SK-N-SH (cell line): ENCODE measurements at regions not wholly inside any gene's neighbourhood (a gene's known extent, or its start where the extent isn't known, plus 50 kb on each side); places are given as distances from the start of the nearest gene placed in this dataset.

ENCODE experiments used
- CTCF ChIA-PET: fragments of 300-600, 350-600 bp; formaldehyde crosslinking; extraction: SDS; loops from one replicate; lab custom pipeline; 2021; lab: Yijun Ruan, JAX
- POLR2A ChIA-PET: fragments of 350-600 bp; sonication (Branson Sonifier 250); formaldehyde crosslinking; extraction: SDS; loops from one replicate; lab custom pipeline; 2020; ENCODE audit warnings: antibody characterized with exemption, inconsistent platforms; lab: Yijun Ruan, JAX
- DNase-seq: peaks from one replicate; pipeline ENCODE4 v3.0.0; 2012
- H2AFZ ChIP-seq: fragments of 200-600 bp; sonication (generic); 2 replicates; pipeline ENCODE4 v1.8.1; 2016; ENCODE audit warnings: antibody characterized with exemption, mild to moderate bottlenecking, low read depth
- H3F3A ChIP-seq: fragments of 200-600 bp; sonication (generic); replicated peaks from 2 replicates; pipeline ENCODE3; 2016; ENCODE audit warnings: antibody characterized with exemption, mild to moderate bottlenecking; ENCODE audit not compliant: insufficient read depth
- H3K27ac ChIP-seq, 2 experiments: fragments of 200-500 bp in 1 of 2; fragments of 200-600 bp in 1 of 2; sonication (Bioruptor generic) in 1 of 2; sonication (generic), shearing (Covaris generic) in 1 of 2; 2 replicates each; pipeline versions ENCODE4 v1.5.1 to v1.6.1; 2014 to 2016; ENCODE audit warnings: low read depth in 2 of 2, inconsistent platforms in 1 of 2, low read length in 1 of 2, mild to moderate bottlenecking in 1 of 2, mixed read lengths in 1 of 2
- H3K27me3 ChIP-seq: fragments of 200-600 bp; sonication (generic), shearing (Covaris generic); 2 replicates; pipeline ENCODE4 v1.6.1; 2016; ENCODE audit warnings: mixed run types; ENCODE audit not compliant: insufficient read depth
- H3K36me3 ChIP-seq, 2 experiments: fragments of 200-500 bp in 1 of 2; fragments of 200-600 bp in 1 of 2; sonication (Bioruptor generic) in 1 of 2; sonication (generic) in 1 of 2; replicated peaks in 1 of 2; 2 replicates each; pipeline versions ENCODE3 to v1.5.1; 2014 to 2016; ENCODE audit warnings: low read length in 1 of 2, mild to moderate bottlenecking in 1 of 2; ENCODE audit not compliant: insufficient read depth in 2 of 2, control insufficient read depth in 1 of 2
- H3K4me1 ChIP-seq, 2 experiments: fragments of 200-500 bp in 1 of 2; fragments of 200-600 bp in 1 of 2; sonication (Bioruptor generic) in 1 of 2; sonication (generic), shearing (Covaris generic) in 1 of 2; 2 replicates each; pipeline versions ENCODE4 v1.5.1 to v1.6.1; 2014 to 2016; ENCODE audit warnings: low read depth in 1 of 2, low read length in 1 of 2, mixed run types in 1 of 2; ENCODE audit not compliant: insufficient read depth in 2 of 2, control insufficient read depth in 1 of 2
- H3K4me2 ChIP-seq: fragments of 200-600 bp; sonication (generic), shearing (Covaris generic); 2 replicates; pipeline ENCODE4 v1.6.1; 2017; ENCODE audit warnings: mixed run types
- H3K4me3 ChIP-seq, 2 experiments: fragments of 200-500 bp in 1 of 2; fragments of 200-600 bp in 1 of 2; sonication (Bioruptor generic) in 1 of 2; sonication (generic), shearing (Covaris generic) in 1 of 2; 2 replicates each; pipeline versions ENCODE4 v1.5.1 to v1.8.1; 2014 to 2016; ENCODE audit warnings: low read depth in 2 of 2, inconsistent platforms in 1 of 2, low read length in 1 of 2, mild to moderate bottlenecking in 1 of 2, mixed read lengths in 1 of 2, moderate library complexity in 1 of 2
- H3K79me2 ChIP-seq: fragments of 200-600 bp; sonication (generic); 2 replicates; pipeline ENCODE4 v1.8.1; 2017; ENCODE audit warnings: mild to moderate bottlenecking; ENCODE audit not compliant: insufficient read depth
- H3K9ac ChIP-seq: fragments of 200-600 bp; sonication (generic); 2 replicates; pipeline ENCODE4 v1.6.1; 2017; ENCODE audit warnings: mixed run types
- H3K9me2 ChIP-seq: fragments of 200-600 bp; sonication (generic); 2 replicates; pipeline ENCODE4 v1.6.1; 2017; ENCODE audit warnings: mixed run types
- H3K9me3 ChIP-seq: fragments of 200-600 bp; sonication (generic); 2 replicates; pipeline ENCODE4 v1.6.1; 2017; ENCODE audit warnings: mixed run types, mild to moderate bottlenecking, moderate library complexity
- H4K20me1 ChIP-seq: fragments of 200-600 bp; sonication (generic); 2 replicates; pipeline ENCODE4 v1.6.1; 2017; ENCODE audit warnings: mild to moderate bottlenecking, mixed run types; ENCODE audit not compliant: insufficient read depth
- CTCF ChIP-seq: fragments of 200-600 bp; sonication (generic); IDR thresholded peaks from 2 replicates; pipeline ENCODE4 v1.6.1; 2017; ENCODE audit warnings: antibody characterized with exemption, mild to moderate bottlenecking, moderate library complexity
- ELF1 ChIP-seq: IDR thresholded peaks from 2 replicates; pipeline ENCODE4 v1.4.0; 2012
- EP300 ChIP-seq, 2 experiments: IDR thresholded peaks; 2 replicates each; pipeline versions ENCODE4 v1.4.0 to v1.6.1; 2012; ENCODE audit warnings: borderline replicate concordance in 1 of 2, low read depth in 1 of 2, low read length in 1 of 2
- EZH2phosphoT487 ChIP-seq: fragments of 200-600 bp; sonication (generic); IDR thresholded peaks from 2 replicates; pipeline ENCODE4 v1.6.1; 2017; ENCODE audit warnings: low read depth, mixed run types, mild to moderate bottlenecking, antibody characterized with exemption, moderate library complexity, borderline replicate concordance
- FOXJ3 ChIP-seq: sonication (generic); formaldehyde crosslinking; IDR thresholded peaks from 2 replicates; pipeline ENCODE4 v1.5.1; 2020; ENCODE audit warnings: mild to moderate bottlenecking, missing genetic modification reagents
- FOXM1 ChIP-seq: IDR thresholded peaks from 2 replicates; pipeline ENCODE4 v1.4.0; 2012; ENCODE audit warnings: low read depth, mild to moderate bottlenecking
- GABPA ChIP-seq: IDR thresholded peaks from 2 replicates; pipeline ENCODE4 v1.4.0; 2012; ENCODE audit warnings: low read depth, mild to moderate bottlenecking
- GATA2 ChIP-seq: sonication (generic); formaldehyde crosslinking; IDR thresholded peaks from 2 replicates; pipeline ENCODE4 v1.5.0; 2020; ENCODE audit warnings: mild to moderate bottlenecking, missing genetic modification reagents
- MAX ChIP-seq: IDR thresholded peaks from 2 replicates; pipeline ENCODE4 v1.4.0; 2012; ENCODE audit warnings: low read depth
- NRF1 ChIP-seq: IDR thresholded peaks from 2 replicates; pipeline ENCODE4 v1.6.1; 2012; ENCODE audit warnings: low read depth, mild to moderate bottlenecking, low read length
- PBX3 ChIP-seq: IDR thresholded peaks from 2 replicates; pipeline ENCODE4; 2012
- RFX5 ChIP-seq: IDR thresholded peaks from 2 replicates; pipeline ENCODE4 v1.6.1; 2012; ENCODE audit warnings: mild to moderate bottlenecking, improper control_type of control experiment, low read length
- SIN3A ChIP-seq: IDR thresholded peaks from 2 replicates; pipeline ENCODE4 v1.6.1; 2012; ENCODE audit warnings: low read depth, mild to moderate bottlenecking, low read length, moderate library complexity, borderline replicate concordance
- SMC3 ChIP-seq: IDR thresholded peaks from 2 replicates; pipeline ENCODE4 v1.6.1; 2012; ENCODE audit warnings: low read depth, low read length, improper control_type of control experiment
- TAF1 ChIP-seq: IDR thresholded peaks from 2 replicates; pipeline ENCODE4 v1.6.1; 2012; ENCODE audit warnings: low read depth, mild to moderate bottlenecking, low read length, moderate library complexity, borderline replicate concordance
- YY1 ChIP-seq: IDR thresholded peaks from 2 replicates; pipeline ENCODE4 v1.4.0; 2012; ENCODE audit warnings: low read depth, mild to moderate bottlenecking
- WGBS: methylation state at CpG from one replicate; pipeline ENCODE4 v1.1.6; 2017; ENCODE audit warnings: low lambda C conversion rate; 5-methylcytosine and 5-hydroxymethylcytosine counted together
- TF ChIP-seq, protein P1 (sequence below): IDR thresholded peaks from 2 replicates; pipeline ENCODE4 v1.4.0; 2012; ENCODE audit warnings: low read depth, borderline replicate concordance
- TF ChIP-seq, protein P2 (sequence below): IDR thresholded peaks from 2 replicates; pipeline ENCODE4 v1.4.0; 2012; ENCODE audit warnings: low read depth, borderline replicate concordance
- TF ChIP-seq, protein P3 (sequence below): fragments of 150-350 bp; IDR thresholded peaks from 2 replicates; pipeline ENCODE4 v1.6.1; 2017; ENCODE audit warnings: antibody characterized with exemption, low read length, low read depth, borderline replicate concordance

DNA sequence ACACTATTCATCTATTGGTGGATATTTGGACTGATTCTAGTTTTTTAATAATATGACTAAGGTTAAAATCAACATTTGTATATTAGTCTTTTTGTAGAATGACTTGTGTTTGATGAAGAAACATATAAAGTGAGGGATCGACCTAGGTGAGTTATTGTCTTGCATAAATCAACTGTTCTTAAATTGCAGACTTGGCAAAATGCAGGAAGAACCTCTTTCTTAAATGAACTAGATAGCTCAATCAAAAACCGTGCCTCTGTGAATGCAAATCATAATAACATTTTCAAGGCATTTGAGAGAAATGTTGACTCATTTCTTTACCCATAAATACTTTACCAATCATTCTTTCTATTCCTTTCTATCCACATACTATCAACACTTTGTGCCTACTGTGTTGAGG is 101.5 kb upstream of the ANK3 start:
- Histone ChIP-seq H3K9me3 (0 out of 2 replicates have a peak, but pooled peaks cover 3% of the 10 kb centered on the region), H3K4me3 (no peak overlapping the region), H3F3A (peaks cover 4% of the 10 kb centered on the region), H3K9ac (no peak overlapping the region), H2AFZ (no peak overlapping the region), H3K27me3 (no peaks in the 10 kb centered on the region), H3K36me3 (no peaks in the 10 kb centered on the region), H3K27ac (no peak overlapping the region), H3K9me2 (no peaks in the 10 kb centered on the region), H3K79me2 (no peaks in the 10 kb centered on the region), H4K20me1 (no peaks in the 10 kb centered on the region), H3K4me1 (peaks cover 3 to 23% of the 10 kb centered on the region in 2 experiments), H3K4me2 (no peak overlapping the region)
- DNase-seq, result no peak
- CTCF ChIA-PET, result no interaction called here
- POLR2A ChIA-PET, result no interaction called here
- WGBS, result 69% methylated on average over 2 of the region's 2 CpGs
- TF ChIP-seq RFX5 (no peak), GABPA (no peak), NRF1 (no peak), EZH2phosphoT487 (no peak), TAF1 (no peak), ELF1 (no peak), FOXJ3 (CRISPR knock-in tag) (no peak), PBX3 (no peak), MAX (no peak), GATA2 (CRISPR knock-in tag) (no peak), CTCF (no peak), YY1 (no peak), SMC3 (no peak), SIN3A (no peak), EP300 (IDR thresholded peaks at IDR 0.05; ENCODE audit: borderline replicate concordance in 1 of 2, low read depth in 1 of 2, low read length in 1 of 2) (no peak), FOXM1 (no peak)
- TF ChIP-seq, protein P1, sequence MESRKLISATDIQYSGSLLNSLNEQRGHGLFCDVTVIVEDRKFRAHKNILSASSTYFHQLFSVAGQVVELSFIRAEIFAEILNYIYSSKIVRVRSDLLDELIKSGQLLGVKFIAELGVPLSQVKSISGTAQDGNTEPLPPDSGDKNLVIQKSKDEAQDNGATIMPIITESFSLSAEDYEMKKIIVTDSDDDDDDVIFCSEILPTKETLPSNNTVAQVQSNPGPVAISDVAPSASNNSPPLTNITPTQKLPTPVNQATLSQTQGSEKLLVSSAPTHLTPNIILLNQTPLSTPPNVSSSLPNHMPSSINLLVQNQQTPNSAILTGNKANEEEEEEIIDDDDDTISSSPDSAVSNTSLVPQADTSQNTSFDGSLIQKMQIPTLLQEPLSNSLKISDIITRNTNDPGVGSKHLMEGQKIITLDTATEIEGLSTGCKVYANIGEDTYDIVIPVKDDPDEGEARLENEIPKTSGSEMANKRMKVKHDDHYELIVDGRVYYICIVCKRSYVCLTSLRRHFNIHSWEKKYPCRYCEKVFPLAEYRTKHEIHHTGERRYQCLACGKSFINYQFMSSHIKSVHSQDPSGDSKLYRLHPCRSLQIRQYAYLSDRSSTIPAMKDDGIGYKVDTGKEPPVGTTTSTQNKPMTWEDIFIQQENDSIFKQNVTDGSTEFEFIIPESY, result no peak
- TF ChIP-seq, protein P2, sequence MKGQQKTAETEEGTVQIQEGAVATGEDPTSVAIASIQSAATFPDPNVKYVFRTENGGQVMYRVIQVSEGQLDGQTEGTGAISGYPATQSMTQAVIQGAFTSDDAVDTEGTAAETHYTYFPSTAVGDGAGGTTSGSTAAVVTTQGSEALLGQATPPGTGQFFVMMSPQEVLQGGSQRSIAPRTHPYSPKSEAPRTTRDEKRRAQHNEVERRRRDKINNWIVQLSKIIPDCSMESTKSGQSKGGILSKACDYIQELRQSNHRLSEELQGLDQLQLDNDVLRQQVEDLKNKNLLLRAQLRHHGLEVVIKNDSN, result no peak
- TF ChIP-seq, protein P3, sequence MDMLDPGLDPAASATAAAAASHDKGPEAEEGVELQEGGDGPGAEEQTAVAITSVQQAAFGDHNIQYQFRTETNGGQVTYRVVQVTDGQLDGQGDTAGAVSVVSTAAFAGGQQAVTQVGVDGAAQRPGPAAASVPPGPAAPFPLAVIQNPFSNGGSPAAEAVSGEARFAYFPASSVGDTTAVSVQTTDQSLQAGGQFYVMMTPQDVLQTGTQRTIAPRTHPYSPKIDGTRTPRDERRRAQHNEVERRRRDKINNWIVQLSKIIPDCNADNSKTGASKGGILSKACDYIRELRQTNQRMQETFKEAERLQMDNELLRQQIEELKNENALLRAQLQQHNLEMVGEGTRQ, result no peak
